H1 (cell line): ENCODE measurements at regions not wholly inside any gene's neighbourhood (a gene's known extent, or its start where the extent isn't known, plus 50 kb on each side); places are given as distances from the start of the nearest gene placed in this dataset.

ENCODE experiments used
- CTCF ChIA-PET: fragments of 300-600 bp; sonication (Branson Sonifier 250); formaldehyde crosslinking; loops from one replicate; lab custom pipeline; 2021; ENCODE audit not compliant: partially characterized antibody; lab: Charles Lee
- POLR2A ChIA-PET: fragments of 300-600 bp; sonication (Branson Sonifier 250); formaldehyde crosslinking; loops from one replicate; lab custom pipeline; 2021; ENCODE audit warnings: inconsistent platforms; ENCODE audit not compliant: partially characterized antibody; lab: Charles Lee
- DNase-seq, 2 experiments: peaks; one replicate each; pipeline versions ENCODE4 v3.0.0 to v3.0.0-alpha.2; 2010 to 2022; ENCODE audit warnings: low spot score in 2 of 2, low read depth in 1 of 2, mixed read lengths in 1 of 2
- FAIRE-seq: peaks from 2 replicates; lab custom pipeline; 2011; peaks lifted over from hg19 to GRCh38; lab: Jason Lieb, UNC
- H2AFZ ChIP-seq: 2 replicates; pipeline ENCODE4 v1.8.1; 2012; ENCODE audit warnings: low read length, inconsistent platforms
- H2AK5ac ChIP-seq: 2 replicates; pipeline ENCODE4 v1.6.1; 2013; ENCODE audit warnings: low read depth, low read length
- H2BK120ac ChIP-seq: replicated peaks from 2 replicates; pipeline ENCODE3; 2013; ENCODE audit warnings: low read depth, low read length, inconsistent platforms
- H2BK12ac ChIP-seq: 2 replicates; pipeline ENCODE4 v1.6.1; 2013; ENCODE audit warnings: low read depth, low read length
- H2BK15ac ChIP-seq: 2 replicates; pipeline ENCODE4 v1.6.1; 2013; ENCODE audit warnings: low read length
- H2BK20ac ChIP-seq: 2 replicates; pipeline ENCODE4 v1.6.1; 2013; ENCODE audit warnings: low read length
- H2BK5ac ChIP-seq: 2 replicates; pipeline ENCODE4 v1.6.1; 2013; ENCODE audit warnings: low read depth, low read length
- H3K14ac ChIP-seq: 2 replicates; pipeline ENCODE4 v1.6.1; 2013; ENCODE audit warnings: inconsistent platforms; ENCODE audit not compliant: insufficient read length
- H3K18ac ChIP-seq: 2 replicates; pipeline ENCODE4 v1.6.1; 2013; ENCODE audit warnings: low read length; ENCODE audit errors: extremely low read depth
- H3K23ac ChIP-seq: 2 replicates; pipeline ENCODE4 v1.6.1; 2013; ENCODE audit warnings: inconsistent platforms; ENCODE audit not compliant: insufficient read length
- H3K23me2 ChIP-seq: 2 replicates; pipeline ENCODE4 v1.6.1; 2013; ENCODE audit warnings: low read depth, low read length
- H3K27ac ChIP-seq: 2 replicates; pipeline ENCODE4 v1.6.1; 2011; ENCODE audit warnings: low read depth, low read length, inconsistent platforms
- H3K27me3 ChIP-seq, 4 experiments: replicated peaks in 1 of 4; 1 replicate in 1 of 4; 2 replicates in 3 of 4; pipeline versions ENCODE4 v1.6.1 to v1.8.1; 2011 to 2013; ENCODE audit warnings: low read length in 3 of 4, mild to moderate bottlenecking in 3 of 4, inconsistent platforms in 2 of 4, mixed read lengths in 2 of 4, moderate library complexity in 1 of 4; ENCODE audit not compliant: control insufficient read depth in 3 of 4, insufficient read depth in 3 of 4; ENCODE audit errors: extremely low read depth in 1 of 4
- H3K36me3 ChIP-seq, 4 experiments: 2 replicates each; pipeline versions ENCODE4 v1.6.1 to v1.8.1; 2011 to 2013; ENCODE audit warnings: mild to moderate bottlenecking in 4 of 4, low read length in 3 of 4, moderate library complexity in 2 of 4, control low read depth in 1 of 4, inconsistent platforms in 1 of 4; ENCODE audit not compliant: insufficient read depth in 4 of 4, control insufficient read depth in 2 of 4
- H3K4ac ChIP-seq: replicated peaks from 2 replicates; pipeline ENCODE3; 2013; ENCODE audit warnings: low read length, low read depth, mixed read lengths, inconsistent platforms; ENCODE audit not compliant: insufficient read length
- H3K4me1 ChIP-seq, 4 experiments: replicated peaks in 1 of 4; 1 replicate in 1 of 4; 2 replicates in 3 of 4; pipeline versions ENCODE4 v1.6.1 to v1.8.1; 2011 to 2013; ENCODE audit warnings: low read length in 3 of 4, inconsistent platforms in 2 of 4, mixed read lengths in 1 of 4; ENCODE audit not compliant: insufficient read depth in 4 of 4, control insufficient read depth in 3 of 4
- H3K4me2 ChIP-seq, 2 experiments: 2 replicates each; pipeline versions ENCODE4 v1.6.1 to v1.8.1; 2011 to 2013; ENCODE audit warnings: low read depth in 2 of 2, low read length in 2 of 2, control low read depth in 1 of 2, inconsistent platforms in 1 of 2, mild to moderate bottlenecking in 1 of 2; ENCODE audit not compliant: insufficient read depth in 1 of 2
- H3K4me3 ChIP-seq, 4 experiments: fragments of 200-600, 300-600 bp in 1 of 4; sonication (generic), shearing (Covaris generic), sonication (Bioruptor Twin) in 1 of 4; 2 replicates each; pipeline versions ENCODE4 v1.5.1 to v1.8.1; 2011 to 2016; ENCODE audit warnings: low read length in 4 of 4, low read depth in 3 of 4, control low read depth in 2 of 4, inconsistent platforms in 2 of 4, mild to moderate bottlenecking in 2 of 4, mixed read lengths in 1 of 4, moderate library complexity in 1 of 4; ENCODE audit not compliant: insufficient read depth in 2 of 4; ENCODE audit errors: extremely low read depth in 1 of 4
- H3K56ac ChIP-seq: replicated peaks from 2 replicates; pipeline ENCODE3; 2013; ENCODE audit warnings: low read depth, mild to moderate bottlenecking, mixed read lengths, low read length, inconsistent platforms; ENCODE audit not compliant: insufficient read length
- H3K79me1 ChIP-seq: 2 replicates; pipeline ENCODE4 v1.6.1; 2013; ENCODE audit warnings: low read depth, low read length, control low read depth
- H3K79me2 ChIP-seq, 2 experiments: 2 replicates each; pipeline versions ENCODE4 v1.6.1 to v1.8.1; 2012 to 2013; ENCODE audit warnings: low read length in 2 of 2, mild to moderate bottlenecking in 2 of 2, inconsistent platforms in 1 of 2; ENCODE audit not compliant: insufficient read depth in 2 of 2, control insufficient read depth in 1 of 2
- H3K9ac ChIP-seq, 4 experiments: replicated peaks in 1 of 4; 1 replicate in 1 of 4; 2 replicates in 3 of 4; pipeline versions ENCODE4 v1.6.1 to v1.8.1; 2011 to 2013; ENCODE audit warnings: low read depth in 3 of 4, low read length in 3 of 4, control low read depth in 2 of 4, mild to moderate bottlenecking in 2 of 4, moderate library complexity in 2 of 4, inconsistent platforms in 1 of 4; ENCODE audit errors: extremely low read depth in 1 of 4
- H3K9me3 ChIP-seq, 2 experiments: 2 replicates each; pipeline versions ENCODE4 v1.6.1 to v1.8.1; 2012 to 2013; ENCODE audit warnings: mild to moderate bottlenecking in 2 of 2, moderate library complexity in 2 of 2, control low read depth in 1 of 2, inconsistent platforms in 1 of 2, low read depth in 1 of 2, low read length in 1 of 2, mixed read lengths in 1 of 2; ENCODE audit not compliant: insufficient read depth in 2 of 2
- H4K20me1 ChIP-seq, 2 experiments: replicated peaks in 1 of 2; 2 replicates each; pipeline versions ENCODE3 to v1.8.1; 2011 to 2013; ENCODE audit warnings: inconsistent platforms in 2 of 2, low read length in 2 of 2, mild to moderate bottlenecking in 1 of 2; ENCODE audit not compliant: insufficient read depth in 2 of 2, control insufficient read depth in 1 of 2
- H4K5ac ChIP-seq: 2 replicates; pipeline ENCODE4 v1.6.1; 2013; ENCODE audit warnings: low read length, low read depth, mixed read lengths, inconsistent platforms; ENCODE audit not compliant: insufficient read length
- H4K8ac ChIP-seq: 2 replicates; pipeline ENCODE4 v1.8.0; 2013; ENCODE audit warnings: mild to moderate bottlenecking, moderate library complexity, low read length, inconsistent platforms; ENCODE audit not compliant: insufficient read depth; ENCODE audit errors: extremely low read depth
- H4K91ac ChIP-seq: replicated peaks from 2 replicates; pipeline ENCODE3; 2013; ENCODE audit warnings: low read length, mixed read lengths, inconsistent platforms; ENCODE audit not compliant: insufficient read length
- JUN ChIP-seq: IDR thresholded peaks from 2 replicates; pipeline ENCODE4 v1.6.1; 2011; ENCODE audit warnings: low read depth, mild to moderate bottlenecking, improper control_type of control experiment, low read length
- WGBS, 2 experiments: shearing (Covaris generic) in 1 of 2; methylation state at CpG; one replicate each; pipeline versions ENCODE4 v1.1.6 to v1.1.7; 2013 to 2015; ENCODE audit warnings: low lambda C conversion rate in 2 of 2, mixed read lengths in 2 of 2, inconsistent platforms in 1 of 2, low coverage in 1 of 2, missing lambda C conversion rate in 1 of 2; ENCODE audit not compliant: insufficient replicate concordance in 2 of 2, insufficient coverage in 1 of 2, insufficient read length in 1 of 2; ENCODE audit errors: extremely low coverage in 1 of 2, missing lambda C conversion rate in 1 of 2; 5-methylcytosine and 5-hydroxymethylcytosine counted together

- no peak overlapping the region for H3K56ac ChIP-seq
- FAIRE-seq (no peak), DNase-seq (no peak)
- no peak overlapping the region for H3K23ac ChIP-seq
- H3K14ac ChIP-seq: no peak overlapping the region
- no peak overlapping the region for H3K4me3 ChIP-seq
- no peak overlapping the region for H4K8ac ChIP-seq
- H2BK20ac ChIP-seq: no peak overlapping the region
- no peak overlapping the region for H3K27ac ChIP-seq
- no peak overlapping the region for H2BK5ac ChIP-seq
- no peak overlapping the region for H2AFZ ChIP-seq
- 91% methylated on average over 2 of the region's 2 CpGs; no CpG with 5 or more reads in 1 of the 2 experiments for WGBS, 2 experiments
- no peaks in the 10 kb centered on the region for H3K36me3 ChIP-seq
- H3K79me2 ChIP-seq: no peaks in the 10 kb centered on the region
- no peak overlapping the region for H2BK120ac ChIP-seq
- H4K20me1 ChIP-seq: no peaks in the 10 kb centered on the region
- no peak overlapping the region for H2BK15ac ChIP-seq
- H3K23me2 ChIP-seq: no peaks in the 10 kb centered on the region
- no peak overlapping the region for H3K9ac ChIP-seq
- no peak overlapping the region for H3K18ac ChIP-seq
- no peak overlapping the region for H4K5ac ChIP-seq
- H3K79me1 ChIP-seq: no peaks in the 10 kb centered on the region
- H3K4ac ChIP-seq: no peak overlapping the region
- H4K91ac ChIP-seq: no peak overlapping the region
- ChIA-PET CTCF (no interaction called here), POLR2A (no interaction called here)
- no peak overlapping the region for H3K4me2 ChIP-seq
- no peak overlapping the region for H2BK12ac ChIP-seq
- no peaks in the 10 kb centered on the region for H3K27me3 ChIP-seq
- H3K4me1 ChIP-seq: peaks cover 0 to 2% (median 0%) of the 10 kb centered on the region in 4 experiments; a peak in 1 of 7 replicates
- H3K9me3 ChIP-seq: no peaks in the 10 kb centered on the region
- no peak overlapping the region for H2AK5ac ChIP-seq
- TF ChIP-seq JUN: no peak
These were observed 111.5 kb upstream of the THSD7B start for GRCh38 chr2:136653861-136654260.
